Fibroblast of lung (primary cell): ENCODE measurements at regions not wholly inside any gene's neighbourhood (a gene's known extent, or its start where the extent isn't known, plus 50 kb on each side); places are given as distances from the start of the nearest gene placed in this dataset.

Experiments used
- EZH2 ChIP-seq: IDR thresholded peaks from 2 replicates; pipeline ENCODE4 v1.5.1; 2012; ENCODE audit warnings: low read length, control low read depth, mild to moderate bottlenecking; ENCODE audit errors: missing control alignments
- TF ChIP-seq, protein P1 (sequence below), 2 donors: IDR thresholded peaks in 1 of 2; conservative IDR thresholded peaks in 1 of 2; 1 replicate in 1 of 2; 2 replicates in 1 of 2; pipeline ENCODE4 v1.5.1; 2011 to 2012; ENCODE audit warnings: low read length in 2 of 2, control low read depth in 1 of 2, inconsistent platforms in 1 of 2, low read depth in 1 of 2, mild to moderate bottlenecking in 1 of 2

DNA sequence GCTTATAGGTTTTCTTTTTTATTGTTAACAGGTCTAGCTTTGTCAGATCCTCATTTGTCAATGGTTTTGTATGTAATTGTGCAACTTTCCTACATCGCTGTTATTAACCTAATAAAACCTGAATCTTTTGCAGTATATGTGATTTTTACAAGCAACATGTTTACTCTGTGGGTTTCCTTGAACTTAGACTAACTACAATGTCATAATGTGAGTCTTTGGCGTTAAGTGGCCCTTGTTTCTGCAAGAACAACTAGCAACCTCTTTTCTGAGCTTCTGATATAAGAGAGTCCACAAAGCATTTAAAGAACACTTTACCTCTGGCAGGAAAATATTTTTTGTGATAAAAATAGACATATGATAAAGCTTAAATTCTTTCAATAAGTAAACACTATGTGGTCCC is 230.3 kb upstream of the CFAP20DC start:
- TF ChIP-seq, protein P1, sequence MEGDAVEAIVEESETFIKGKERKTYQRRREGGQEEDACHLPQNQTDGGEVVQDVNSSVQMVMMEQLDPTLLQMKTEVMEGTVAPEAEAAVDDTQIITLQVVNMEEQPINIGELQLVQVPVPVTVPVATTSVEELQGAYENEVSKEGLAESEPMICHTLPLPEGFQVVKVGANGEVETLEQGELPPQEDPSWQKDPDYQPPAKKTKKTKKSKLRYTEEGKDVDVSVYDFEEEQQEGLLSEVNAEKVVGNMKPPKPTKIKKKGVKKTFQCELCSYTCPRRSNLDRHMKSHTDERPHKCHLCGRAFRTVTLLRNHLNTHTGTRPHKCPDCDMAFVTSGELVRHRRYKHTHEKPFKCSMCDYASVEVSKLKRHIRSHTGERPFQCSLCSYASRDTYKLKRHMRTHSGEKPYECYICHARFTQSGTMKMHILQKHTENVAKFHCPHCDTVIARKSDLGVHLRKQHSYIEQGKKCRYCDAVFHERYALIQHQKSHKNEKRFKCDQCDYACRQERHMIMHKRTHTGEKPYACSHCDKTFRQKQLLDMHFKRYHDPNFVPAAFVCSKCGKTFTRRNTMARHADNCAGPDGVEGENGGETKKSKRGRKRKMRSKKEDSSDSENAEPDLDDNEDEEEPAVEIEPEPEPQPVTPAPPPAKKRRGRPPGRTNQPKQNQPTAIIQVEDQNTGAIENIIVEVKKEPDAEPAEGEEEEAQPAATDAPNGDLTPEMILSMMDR (conservative IDR thresholded peaks at IDR 0.05 in 1 of 2, IDR thresholded peaks at IDR 0.05 in 1 of 2; ENCODE audit: low read depth in 1 of 2, low read length in 2 of 2): no peak
- TF ChIP-seq EZH2: no peak
